ENCODE measurements at regions not wholly inside any gene's neighbourhood (a gene's known extent, or its start where the extent isn't known, plus 50 kb on each side); places are given as distances from the start of the nearest gene placed in this dataset.

- TF ChIP-seq, protein P1, sequence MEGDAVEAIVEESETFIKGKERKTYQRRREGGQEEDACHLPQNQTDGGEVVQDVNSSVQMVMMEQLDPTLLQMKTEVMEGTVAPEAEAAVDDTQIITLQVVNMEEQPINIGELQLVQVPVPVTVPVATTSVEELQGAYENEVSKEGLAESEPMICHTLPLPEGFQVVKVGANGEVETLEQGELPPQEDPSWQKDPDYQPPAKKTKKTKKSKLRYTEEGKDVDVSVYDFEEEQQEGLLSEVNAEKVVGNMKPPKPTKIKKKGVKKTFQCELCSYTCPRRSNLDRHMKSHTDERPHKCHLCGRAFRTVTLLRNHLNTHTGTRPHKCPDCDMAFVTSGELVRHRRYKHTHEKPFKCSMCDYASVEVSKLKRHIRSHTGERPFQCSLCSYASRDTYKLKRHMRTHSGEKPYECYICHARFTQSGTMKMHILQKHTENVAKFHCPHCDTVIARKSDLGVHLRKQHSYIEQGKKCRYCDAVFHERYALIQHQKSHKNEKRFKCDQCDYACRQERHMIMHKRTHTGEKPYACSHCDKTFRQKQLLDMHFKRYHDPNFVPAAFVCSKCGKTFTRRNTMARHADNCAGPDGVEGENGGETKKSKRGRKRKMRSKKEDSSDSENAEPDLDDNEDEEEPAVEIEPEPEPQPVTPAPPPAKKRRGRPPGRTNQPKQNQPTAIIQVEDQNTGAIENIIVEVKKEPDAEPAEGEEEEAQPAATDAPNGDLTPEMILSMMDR (conservative IDR thresholded peaks at IDR 0.05; ENCODE audit: low read depth in 2 of 2), result no peak
- TF ChIP-seq POLR2AphosphoS5 (IDR thresholded peaks at IDR 0.05; ENCODE audit: low read depth) (no peak), EZH2 (IDR thresholded peaks at IDR 0.05; ENCODE audit: low read depth, unreplicated experiment) (no peak), EZH2phosphoT487 (IDR thresholded peaks at IDR 0.05; ENCODE audit: unreplicated experiment) (no peak), CREB1 (CRISPR knock-in tag; IDR thresholded peaks at IDR 0.05; ENCODE audit: low read depth) (no peak), JUNB (IDR thresholded peaks at IDR 0.05; ENCODE audit: unreplicated experiment) (no peak), ZNF331 (CRISPR knock-in tag; IDR thresholded peaks at IDR 0.05; ENCODE audit: low read depth) (no peak), ETS1 (IDR thresholded peaks at IDR 0.05) (no peak)
- TF ChIP-seq, protein P2, sequence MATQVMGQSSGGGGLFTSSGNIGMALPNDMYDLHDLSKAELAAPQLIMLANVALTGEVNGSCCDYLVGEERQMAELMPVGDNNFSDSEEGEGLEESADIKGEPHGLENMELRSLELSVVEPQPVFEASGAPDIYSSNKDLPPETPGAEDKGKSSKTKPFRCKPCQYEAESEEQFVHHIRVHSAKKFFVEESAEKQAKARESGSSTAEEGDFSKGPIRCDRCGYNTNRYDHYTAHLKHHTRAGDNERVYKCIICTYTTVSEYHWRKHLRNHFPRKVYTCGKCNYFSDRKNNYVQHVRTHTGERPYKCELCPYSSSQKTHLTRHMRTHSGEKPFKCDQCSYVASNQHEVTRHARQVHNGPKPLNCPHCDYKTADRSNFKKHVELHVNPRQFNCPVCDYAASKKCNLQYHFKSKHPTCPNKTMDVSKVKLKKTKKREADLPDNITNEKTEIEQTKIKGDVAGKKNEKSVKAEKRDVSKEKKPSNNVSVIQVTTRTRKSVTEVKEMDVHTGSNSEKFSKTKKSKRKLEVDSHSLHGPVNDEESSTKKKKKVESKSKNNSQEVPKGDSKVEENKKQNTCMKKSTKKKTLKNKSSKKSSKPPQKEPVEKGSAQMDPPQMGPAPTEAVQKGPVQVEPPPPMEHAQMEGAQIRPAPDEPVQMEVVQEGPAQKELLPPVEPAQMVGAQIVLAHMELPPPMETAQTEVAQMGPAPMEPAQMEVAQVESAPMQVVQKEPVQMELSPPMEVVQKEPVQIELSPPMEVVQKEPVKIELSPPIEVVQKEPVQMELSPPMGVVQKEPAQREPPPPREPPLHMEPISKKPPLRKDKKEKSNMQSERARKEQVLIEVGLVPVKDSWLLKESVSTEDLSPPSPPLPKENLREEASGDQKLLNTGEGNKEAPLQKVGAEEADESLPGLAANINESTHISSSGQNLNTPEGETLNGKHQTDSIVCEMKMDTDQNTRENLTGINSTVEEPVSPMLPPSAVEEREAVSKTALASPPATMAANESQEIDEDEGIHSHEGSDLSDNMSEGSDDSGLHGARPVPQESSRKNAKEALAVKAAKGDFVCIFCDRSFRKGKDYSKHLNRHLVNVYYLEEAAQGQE (IDR thresholded peaks at IDR 0.05; ENCODE audit: unreplicated experiment), result no peak
These were observed 245.1 kb downstream of the ERMARD start for GRCh38 chr6:169996378-169997051.

Measured in GM23338 (cell line).